H54 (cell line): ENCODE measurements at regions not wholly inside any gene's neighbourhood (a gene's known extent, or its start where the extent isn't known, plus 50 kb on each side); places are given as distances from the start of the nearest gene placed in this dataset.
"Not testable (repeated sequence)": the region's sequence is repeated elsewhere in the genome, so short reads cannot be mapped to it uniquely, and the experiment has no call there.

Source experiments
- DNase-seq: peaks from one replicate; pipeline ENCODE4 v3.0.0; 2011; ENCODE audit warnings: low spot score, mixed read lengths; ENCODE audit not compliant: insufficient read length
- FAIRE-seq: peaks from 3 replicates; lab custom pipeline; 2011; peaks lifted over from hg19 to GRCh38; lab: Jason Lieb, UNC
- POLR2A ChIP-seq: IDR thresholded peaks from 2 replicates; pipeline ENCODE4 v1.6.1; 2011; ENCODE audit warnings: low read depth, mild to moderate bottlenecking, low read length

- no peak for DNase-seq
- TF ChIP-seq POLR2A, result no peak
- no peak for FAIRE-seq
Measured at GRCh38 chr5:118435131-118435530, 553.2 kb downstream of the DTWD2 start.

- TF ChIP-seq POLR2A, result no peak
- no peak for DNase-seq
- FAIRE-seq, result no peak
Measured at GRCh38 chr5:118434522-118434921, 553.8 kb downstream of the DTWD2 start.

GRCh38 chr5:118430076-118430475, 558.3 kb downstream of the DTWD2 start:
- no peak for TF ChIP-seq POLR2A
- DNase-seq (no peak), FAIRE-seq (no peak)

- no peak for FAIRE-seq
- no peak for TF ChIP-seq POLR2A
Measured at GRCh38 chr5:118407958-118408357, 580.4 kb downstream of the DTWD2 start.

GRCh38 chr5:118405650-118406061, 582.7 kb downstream of the DTWD2 start:
- DNase-seq, result no peak
- no peak for TF ChIP-seq POLR2A
- no peak for FAIRE-seq

More at GRCh38 chr5:118407958-118408357, 580.4 kb downstream of the DTWD2 start:
- no peak for DNase-seq

GRCh38 chr5:118397236-118397635, 591.1 kb downstream of the DTWD2 start:
- no peak for FAIRE-seq
- no peak for TF ChIP-seq POLR2A
- no peak for DNase-seq

- no peak for TF ChIP-seq POLR2A
- DNase-seq (no peak), FAIRE-seq (no peak)
Measured at GRCh38 chr5:118392491-118392890, 595.9 kb downstream of the DTWD2 start.

GRCh38 chr5:118382931-118383330, 605.4 kb downstream of the DTWD2 start:
- FAIRE-seq, result not testable (repeated sequence)

GRCh38 chr5:118379470-118379869, 608.9 kb downstream of the DTWD2 start:
- no peak for FAIRE-seq
- no peak for TF ChIP-seq POLR2A
- DNase-seq, result no peak

More at GRCh38 chr5:118382931-118383330, 605.4 kb downstream of the DTWD2 start:
- DNase-seq, result not testable (repeated sequence)

GRCh38 chr5:118378959-118379358, 609.4 kb downstream of the DTWD2 start:
- DNase-seq (no peak), FAIRE-seq (no peak)
- no peak for TF ChIP-seq POLR2A

GRCh38 chr5:118377420-118377819, 610.9 kb downstream of the DTWD2 start:
- no peak for TF ChIP-seq POLR2A
- FAIRE-seq, result no peak

GRCh38 chr5:118371973-118372831, 616.1 kb downstream of the DTWD2 start:
- DNase-seq (no peak), FAIRE-seq (no peak)
- TF ChIP-seq POLR2A, result no peak

More at GRCh38 chr5:118377420-118377819, 610.9 kb downstream of the DTWD2 start:
- DNase-seq, result no peak

GRCh38 chr5:118366429-118366828, 621.9 kb downstream of the DTWD2 start:
- DNase-seq, result no peak
- TF ChIP-seq POLR2A, result no peak
- no peak for FAIRE-seq

GRCh38 chr5:118365718-118366117, 622.6 kb downstream of the DTWD2 start:
- no peak for FAIRE-seq
- no peak for TF ChIP-seq POLR2A
- DNase-seq, result no peak

GRCh38 chr5:118354797-118355196, 633.5 kb downstream of the DTWD2 start:
- TF ChIP-seq POLR2A, result no peak
- DNase-seq, result no peak
- FAIRE-seq, result no peak

GRCh38 chr5:118353970-118354369, 634.4 kb downstream of the DTWD2 start:
- DNase-seq (no peak), FAIRE-seq (no peak)
- no peak for TF ChIP-seq POLR2A
